Tibial artery (tissue), 4 donors: ENCODE measurements at regions not wholly inside any gene's neighbourhood (a gene's known extent, or its start where the extent isn't known, plus 50 kb on each side); places are given as distances from the start of the nearest gene placed in this dataset.

Experiments
- DNase-seq, 2 donors: peaks; one replicate each; pipeline ENCODE4 v3.0.0-alpha.2; 2019
- H3K27ac ChIP-seq, 2 donors: fragments of 200-600 bp; sonication (generic) in 1 of 2; 1 replicate in 1 of 2; 2 replicates in 1 of 2; pipeline ENCODE4 v1.5.1; 2018 to 2019; ENCODE audit warnings: mild to moderate bottlenecking in 1 of 2
- H3K27me3 ChIP-seq, 2 donors: fragments of 200-600 bp; sonication (generic) in 1 of 2; one replicate each; pipeline versions ENCODE4 v1.5.1 to v1.6.0; 2016 to 2019
- H3K36me3 ChIP-seq, 3 donors: fragments of 200-600 bp; sonication (generic) in 2 of 3; one replicate each; pipeline ENCODE4 v1.5.1; 2016 to 2019; ENCODE audit warnings: mild to moderate bottlenecking in 2 of 3
- H3K4me1 ChIP-seq, 4 donors: fragments of 200-600 bp; sonication (generic) in 2 of 4; 1 replicate in 3 of 4; 2 replicates in 1 of 4; pipeline ENCODE4 v1.5.1; 2016 to 2019
- H3K4me3 ChIP-seq, 2 donors: fragments of 200-600 bp; sonication (generic) in 1 of 2; 1 replicate in 1 of 2; 2 replicates in 1 of 2; pipeline ENCODE4 v1.5.1; 2018 to 2019; ENCODE audit warnings: mild to moderate bottlenecking in 2 of 2
- H3K9me3 ChIP-seq, 3 donors: fragments of 200-600 bp; sonication (generic) in 1 of 3; one replicate each; pipeline ENCODE4 v1.5.1; 2016 to 2019
- CTCF ChIP-seq, 2 experiments: fragments of 200-600 bp in 1 of 2; fragments of 450-650 bp in 1 of 2; IDR thresholded peaks; one replicate each; pipeline ENCODE4 v1.5.1; 2017 to 2019; ENCODE audit warnings: antibody characterized with exemption in 2 of 2, mild to moderate bottlenecking in 1 of 2, moderate library complexity in 1 of 2
- intact Hi-C: fragments of 100-400 bp; cut with DNase I; formaldehyde crosslinking; loops from one replicate; pipeline ENCODE4 v1.15.0; 2023; ENCODE audit warnings: low total_unique reads

GRCh38 chr6:8546496-8546895, 111.2 kb upstream of the SLC35B3 start:
- Histone ChIP-seq H3K36me3 (no peaks in the 10 kb centered on the region), H3K4me1 (no peaks in the 10 kb centered on the region), H3K9me3 (no peaks in the 10 kb centered on the region), H3K4me3 (no peak overlapping the region), H3K27me3 (no peaks in the 10 kb centered on the region), H3K27ac (no peak overlapping the region)
- intact Hi-C loops: no loop called here
- no peak for DNase-seq
- TF ChIP-seq CTCF (IDR thresholded peaks at IDR 0.05): no peak

DNA sequence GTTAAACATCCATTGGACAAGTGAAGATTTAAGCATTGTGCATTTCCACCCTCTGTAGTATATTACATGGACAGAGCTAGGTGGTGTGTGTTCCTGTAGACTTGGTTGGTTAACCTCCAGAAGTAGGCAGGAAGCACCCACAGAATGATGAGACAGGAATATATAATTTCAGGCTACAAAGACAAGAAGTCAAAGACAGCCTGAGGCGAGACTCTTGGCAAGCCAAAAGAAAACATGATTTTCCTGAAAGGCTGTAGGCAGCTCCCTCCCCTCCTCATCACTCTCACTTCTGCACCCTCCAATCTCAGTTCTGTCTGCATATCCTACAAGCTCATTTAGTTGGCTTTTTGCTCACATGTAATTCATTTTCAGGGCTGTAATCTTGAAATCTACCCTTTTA, 110.0 kb upstream of the SLC35B3 start:
- Histone ChIP-seq H3K27me3 (no peaks in the 10 kb centered on the region), H3K4me3 (no peak overlapping the region), H3K4me1 (no peaks in the 10 kb centered on the region), H3K9me3 (peaks cover 0 to 7% (median 2%) of the 10 kb centered on the region in 3 donors), H3K27ac (no peak overlapping the region), H3K36me3 (no peaks in the 10 kb centered on the region)
- intact Hi-C loops: no loop called here
- no peak for TF ChIP-seq CTCF (IDR thresholded peaks at IDR 0.05)
- DNase-seq: no peak

DNA sequence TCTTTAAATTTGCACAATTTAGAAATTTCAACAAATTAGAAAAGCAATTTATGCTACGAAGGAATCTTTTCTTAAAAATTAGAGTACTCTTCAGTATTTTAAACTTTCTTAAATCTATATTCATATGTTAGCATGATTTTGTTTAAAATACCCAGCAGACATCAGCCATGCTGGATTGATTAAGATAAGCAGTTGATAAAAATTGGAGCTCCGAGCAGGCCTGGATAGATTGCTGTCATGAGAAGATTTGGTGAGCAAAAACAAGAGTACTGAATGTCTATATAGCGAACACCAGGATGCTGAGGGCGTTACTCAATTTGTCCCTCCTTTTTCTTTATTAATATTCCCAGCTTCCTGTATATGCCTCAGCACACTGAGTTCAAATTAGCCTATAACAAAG, 108.4 kb upstream of the SLC35B3 start:
- Histone ChIP-seq H3K27me3 (no peaks in the 10 kb centered on the region), H3K36me3 (no peaks in the 10 kb centered on the region), H3K4me3 (no peak overlapping the region), H3K4me1 (no peaks in the 10 kb centered on the region), H3K27ac (no peak overlapping the region), H3K9me3 (peaks cover 3 to 19% (median 5%) of the 10 kb centered on the region in 3 donors)
- intact Hi-C loops: no loop called here
- no peak for TF ChIP-seq CTCF (IDR thresholded peaks at IDR 0.05)
- no peak for DNase-seq

GRCh38 chr6:8539453-8539852, 104.1 kb upstream of the SLC35B3 start:
- no peaks in the 10 kb centered on the region for H3K36me3 ChIP-seq
- H3K27me3 ChIP-seq: no peaks in the 10 kb centered on the region
- DNase-seq: no peak
- no peaks in the 10 kb centered on the region for H3K4me1 ChIP-seq
- intact Hi-C loops: no loop called here
- H3K9me3 ChIP-seq: peaks cover 3 to 19% (median 9%) of the 10 kb centered on the region in 3 donors
- no peak overlapping the region for H3K27ac ChIP-seq
- no peak for TF ChIP-seq CTCF (IDR thresholded peaks at IDR 0.05)
- H3K4me3 ChIP-seq: no peak overlapping the region

- H3K4me1 ChIP-seq: no peaks in the 10 kb centered on the region
- no peak overlapping the region for H3K4me3 ChIP-seq
- H3K27me3 ChIP-seq: no peaks in the 10 kb centered on the region
- H3K9me3 ChIP-seq: peaks cover 3 to 29% (median 16%) of the 10 kb centered on the region in 3 donors
- intact Hi-C loops: no loop called here
- TF ChIP-seq CTCF (IDR thresholded peaks at IDR 0.05): no peak
- DNase-seq: no peak
- H3K36me3 ChIP-seq: no peaks in the 10 kb centered on the region
- H3K27ac ChIP-seq: no peak overlapping the region
Measured at GRCh38 chr6:8536122-8536521, 100.8 kb upstream of the SLC35B3 start.

- Histone ChIP-seq H3K27ac (no peak overlapping the region), H3K4me1 (no peaks in the 10 kb centered on the region), H3K4me3 (no peak overlapping the region), H3K27me3 (no peaks in the 10 kb centered on the region), H3K9me3 (peaks cover 3 to 24% (median 16%) of the 10 kb centered on the region in 3 donors), H3K36me3 (no peaks in the 10 kb centered on the region)
- intact Hi-C loops: no loop called here
- DNase-seq: no peak
- TF ChIP-seq CTCF (IDR thresholded peaks at IDR 0.05): no peak
Measured at GRCh38 chr6:8535519-8535918, 100.2 kb upstream of the SLC35B3 start.
